Adrenal gland (tissue), 9 donors: ENCODE measurements at regions not wholly inside any gene's neighbourhood (a gene's known extent, or its start where the extent isn't known, plus 50 kb on each side); places are given as distances from the start of the nearest gene placed in this dataset.
"Not testable (repeated sequence)": the region's sequence is repeated elsewhere in the genome, so short reads cannot be mapped to it uniquely, and the experiment has no call there.

Experiments used
- DNase-seq, 7 donors: peaks; one replicate each; pipeline ENCODE4 v3.0.0-alpha.2; 2019 to 2020
- H3K27ac ChIP-seq, 5 donors: fragments of 200-600 bp; sonication (generic) in 4 of 5; 1 replicate in 3 of 5; 2 replicates in 2 of 5; pipeline versions ENCODE4 v1.5.1 to v1.8.0; 2016 to 2020; ENCODE audit warnings: mild to moderate bottlenecking in 1 of 5
- H3K27me3 ChIP-seq: fragments of 200-600 bp; 2 replicates; pipeline ENCODE4 v1.8.0; 2021
- H3K36me3 ChIP-seq, 2 donors: fragments of 200-600 bp; replicated peaks in 1 of 2; 1 replicate in 1 of 2; 2 replicates in 1 of 2; pipeline versions ENCODE4 v1.5.1 to v1.8.0; 2018 to 2022
- H3K4me1 ChIP-seq, 2 donors: fragments of 200-600 bp; replicated peaks in 1 of 2; 1 replicate in 1 of 2; 2 replicates in 1 of 2; pipeline versions ENCODE4 v1.5.1 to v1.8.0; 2018 to 2021
- H3K4me3 ChIP-seq, 4 donors: fragments of 200-600 bp; sonication (generic) in 3 of 4; one replicate each; pipeline ENCODE4 v1.5.1; 2016 to 2018
- H3K9me3 ChIP-seq, 3 donors: fragments of 200-600 bp; sonication (generic) in 1 of 3; replicated peaks in 1 of 3; 1 replicate in 2 of 3; 2 replicates in 1 of 3; pipeline versions ENCODE4 v1.5.1 to v1.8.0; 2016 to 2021
- POLR2A ChIP-seq, 2 donors: fragments of 450-650 bp; IDR thresholded peaks; one replicate each; pipeline ENCODE4 v1.6.1; 2017; ENCODE audit warnings: antibody characterized with exemption in 2 of 2, mild to moderate bottlenecking in 2 of 2, moderate library complexity in 1 of 2
- WGBS, 4 donors: extraction: QIAGEN DNeasy Blood & Tissue Kit in 2 of 4; methylation state at CpG; one replicate each; pipeline versions ENCODE4 v1.1.5 to v1.1.7; 2013 to 2017; 5-methylcytosine and 5-hydroxymethylcytosine counted together
- intact Hi-C, 2 donors: fragments of 100-400 bp; cut with DNase I; formaldehyde crosslinking; loops; one replicate each; pipeline versions ENCODE4 v1.14.1 to v1.15.0; 2022 to 2023
- TF ChIP-seq, protein P1 (sequence below), 6 experiments: fragments of 450-650 bp in 4 of 6; fragments of 200-600 bp in 2 of 6; sonication (generic) in 1 of 6; IDR thresholded peaks; 1 replicate in 5 of 6; 2 replicates in 1 of 6; pipeline versions ENCODE4 v1.5.1 to v1.8.0; 2016 to 2021; ENCODE audit warnings: antibody characterized with exemption in 6 of 6, mild to moderate bottlenecking in 2 of 6, moderate library complexity in 1 of 6
- donor health status: healthy with polysubstance abuse.
- donor health status: Bipolar disorder and iron deficiency.
- donor health status: DM: yes; HTN: yes; CAD: no.
- donor health status: DM: no; HTN: no; CAD: no.
- donor health status: DM: no; HTN: no; CAD: no.

DNA sequence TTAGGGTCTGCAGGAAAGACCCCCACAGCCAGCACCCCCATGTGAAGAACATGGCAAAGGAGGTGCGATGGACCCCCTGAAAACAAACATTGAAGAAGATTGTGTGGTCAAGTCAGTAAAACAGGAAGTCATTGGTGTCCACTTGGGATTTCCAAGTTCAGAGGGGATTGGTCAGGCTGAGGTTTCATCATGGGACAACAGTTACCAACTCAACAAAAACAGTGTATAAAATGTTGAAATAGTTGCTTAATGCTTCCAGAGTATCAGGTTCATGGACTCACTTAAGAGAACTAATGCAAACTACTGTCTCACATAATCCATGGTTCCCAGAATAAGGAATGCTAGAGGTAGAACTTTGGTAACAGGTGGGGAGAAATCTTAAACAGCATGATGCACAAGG lies 115.8 kb downstream of the RBMY1A1 start:
- H3K9me3 ChIP-seq, result no peaks in the 10 kb centered on the region
- no peak for TF ChIP-seq POLR2A (IDR thresholded peaks at IDR 0.05)
- TF ChIP-seq, protein P1, sequence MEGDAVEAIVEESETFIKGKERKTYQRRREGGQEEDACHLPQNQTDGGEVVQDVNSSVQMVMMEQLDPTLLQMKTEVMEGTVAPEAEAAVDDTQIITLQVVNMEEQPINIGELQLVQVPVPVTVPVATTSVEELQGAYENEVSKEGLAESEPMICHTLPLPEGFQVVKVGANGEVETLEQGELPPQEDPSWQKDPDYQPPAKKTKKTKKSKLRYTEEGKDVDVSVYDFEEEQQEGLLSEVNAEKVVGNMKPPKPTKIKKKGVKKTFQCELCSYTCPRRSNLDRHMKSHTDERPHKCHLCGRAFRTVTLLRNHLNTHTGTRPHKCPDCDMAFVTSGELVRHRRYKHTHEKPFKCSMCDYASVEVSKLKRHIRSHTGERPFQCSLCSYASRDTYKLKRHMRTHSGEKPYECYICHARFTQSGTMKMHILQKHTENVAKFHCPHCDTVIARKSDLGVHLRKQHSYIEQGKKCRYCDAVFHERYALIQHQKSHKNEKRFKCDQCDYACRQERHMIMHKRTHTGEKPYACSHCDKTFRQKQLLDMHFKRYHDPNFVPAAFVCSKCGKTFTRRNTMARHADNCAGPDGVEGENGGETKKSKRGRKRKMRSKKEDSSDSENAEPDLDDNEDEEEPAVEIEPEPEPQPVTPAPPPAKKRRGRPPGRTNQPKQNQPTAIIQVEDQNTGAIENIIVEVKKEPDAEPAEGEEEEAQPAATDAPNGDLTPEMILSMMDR (IDR thresholded peaks at IDR 0.05), result no peak
- DNase-seq, result no peak
- H3K4me3 ChIP-seq, result no peak overlapping the region
- 60 to 77% methylated on average over 1 of the region's 1 CpG; no CpG with 5 or more reads in 2 of the 4 donors for WGBS, 4 donors
- intact Hi-C loops, result no loop called here
- no peaks in the 10 kb centered on the region for H3K36me3 ChIP-seq
- no peaks in the 10 kb centered on the region for H3K4me1 ChIP-seq
- no peaks in the 10 kb centered on the region for H3K27me3 ChIP-seq
- no peak overlapping the region for H3K27ac ChIP-seq

- H3K27ac ChIP-seq, H3K4me3 ChIP-seq, intact Hi-C loops, H3K27me3 ChIP-seq, DNase-seq, H3K4me1 ChIP-seq, H3K9me3 ChIP-seq, H3K36me3 ChIP-seq: not testable (repeated sequence)
Measured at GRCh38 chrY:21659057-21659456, 124.4 kb downstream of the RBMY1A1 start.

DNA sequence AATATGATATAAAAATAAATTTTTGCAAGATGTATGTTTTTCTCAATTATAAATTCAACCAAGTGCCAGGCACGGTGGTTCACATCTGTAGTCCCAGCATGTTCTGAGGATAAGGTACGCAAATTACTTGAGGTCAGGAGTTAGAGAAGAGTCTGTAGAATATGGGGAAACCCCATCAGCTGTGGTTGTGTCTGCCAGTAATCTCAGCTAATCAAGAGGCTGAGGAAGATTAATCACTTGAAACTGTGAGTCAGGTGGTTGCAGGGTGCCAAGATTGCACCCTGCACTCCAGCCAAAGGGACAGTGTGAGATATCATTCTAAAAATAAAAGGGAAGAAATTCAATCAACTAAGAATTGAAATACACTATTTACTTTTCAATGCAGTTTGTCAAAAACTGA lies 144.9 kb downstream of the RBMY1A1 start:
- H3K36me3 ChIP-seq, H3K4me1 ChIP-seq, H3K4me3 ChIP-seq, H3K27me3 ChIP-seq, H3K27ac ChIP-seq, H3K9me3 ChIP-seq, intact Hi-C loops, DNase-seq: not testable (repeated sequence)
- WGBS, 4 donors, result 76 to 100% methylated on average over 2 of the region's 2 CpGs; no CpG with 5 or more reads in 2 of the 4 donors

DNA sequence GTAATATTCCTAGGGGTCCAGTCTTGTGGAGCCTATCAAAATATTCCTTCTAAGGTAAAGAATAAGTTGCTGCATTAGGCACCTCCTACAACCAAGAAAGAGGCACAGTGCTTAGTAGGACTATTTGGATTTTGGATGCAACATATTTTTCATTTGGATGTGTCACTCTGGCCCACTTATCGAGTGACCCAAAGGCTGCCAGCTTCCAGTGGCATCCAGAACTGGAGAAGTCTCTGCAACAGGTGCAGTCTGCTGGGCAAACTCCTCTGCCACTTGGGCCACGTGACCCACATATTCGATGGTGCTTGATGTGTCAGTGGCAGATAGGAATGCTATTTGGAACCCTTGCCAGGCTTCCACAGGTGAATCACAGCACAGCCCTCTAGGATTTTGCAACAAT lies 151.7 kb downstream of the RBMY1A1 start:
- DNase-seq, H3K27me3 ChIP-seq, intact Hi-C loops, H3K36me3 ChIP-seq, H3K4me1 ChIP-seq, H3K4me3 ChIP-seq, H3K9me3 ChIP-seq, H3K27ac ChIP-seq: not testable (repeated sequence)
- WGBS, 4 donors, result 63% methylated on average over 3 of the region's 3 CpGs; no CpG with 5 or more reads in 3 of the 4 donors

- H3K36me3 ChIP-seq, intact Hi-C loops, H3K9me3 ChIP-seq, DNase-seq, H3K4me1 ChIP-seq, H3K27me3 ChIP-seq, H3K27ac ChIP-seq, H3K4me3 ChIP-seq: not testable (repeated sequence)
- WGBS, 4 donors, result 14 to 54% methylated on average over 1 of the region's 1 CpG; no CpG with 5 or more reads in 2 of the 4 donors
Measured at GRCh38 chrY:21701951-21702350, 167.3 kb downstream of the RBMY1A1 start.

- H3K27ac ChIP-seq, H3K27me3 ChIP-seq: not testable (repeated sequence)
Measured at GRCh38 chrY:21702927-21703326, 168.2 kb downstream of the RBMY1A1 start.

GRCh38 chrY:21705309-21705708 lies 170.6 kb downstream of the RBMY1A1 start:
- H3K4me1 ChIP-seq, result no peaks in the 10 kb centered on the region
- H3K4me3 ChIP-seq, result no peak overlapping the region
- H3K27me3 ChIP-seq, result no peaks in the 10 kb centered on the region
- H3K9me3 ChIP-seq, result no peaks in the 10 kb centered on the region
- intact Hi-C loops, result no loop called here
- no peaks in the 10 kb centered on the region for H3K36me3 ChIP-seq
- no peak for DNase-seq
- no peak overlapping the region for H3K27ac ChIP-seq
- TF ChIP-seq, protein P1 (IDR thresholded peaks at IDR 0.05), result no peak
- no peak for TF ChIP-seq POLR2A (IDR thresholded peaks at IDR 0.05)

More at GRCh38 chrY:21702927-21703326, 168.2 kb downstream of the RBMY1A1 start:
- H3K4me3 ChIP-seq, H3K4me1 ChIP-seq, H3K9me3 ChIP-seq, H3K36me3 ChIP-seq, intact Hi-C loops: not testable (repeated sequence)
- 38 to 55% methylated on average over 5 of the region's 5 CpGs; no CpG with 5 or more reads in 2 of the 4 donors for WGBS, 4 donors
- DNase-seq, result peak in 2 of 7 donors; percentile 2 to 44

GRCh38 chrY:21706611-21707010 lies 171.9 kb downstream of the RBMY1A1 start:
- 30 to 49% methylated on average over 2 to 3 of the region's 3 CpGs; no CpG with 5 or more reads in 2 of the 4 donors for WGBS, 4 donors
- DNase-seq, H3K27ac ChIP-seq, H3K9me3 ChIP-seq, intact Hi-C loops, H3K4me3 ChIP-seq, H3K4me1 ChIP-seq, H3K36me3 ChIP-seq, H3K27me3 ChIP-seq: not testable (repeated sequence)

GRCh38 chrY:21735489-21736060 lies 158.8 kb downstream of the RBMY1D start:
- H3K27me3 ChIP-seq, H3K4me1 ChIP-seq, H3K9me3 ChIP-seq, H3K27ac ChIP-seq, intact Hi-C loops, DNase-seq, H3K36me3 ChIP-seq, H3K4me3 ChIP-seq: not testable (repeated sequence)
- WGBS, 4 donors, result no CpG with 5 or more reads among the region's 2 CpGs

- H3K27me3 ChIP-seq, H3K4me1 ChIP-seq, H3K27ac ChIP-seq, H3K4me3 ChIP-seq, DNase-seq, H3K36me3 ChIP-seq, H3K9me3 ChIP-seq, intact Hi-C loops: not testable (repeated sequence)
- no CpG with 5 or more reads among the region's 5 CpGs for WGBS, 4 donors
Measured at GRCh38 chrY:21744998-21745397, 149.3 kb downstream of the RBMY1D start.
